Endothelial cell of umbilical vein (primary cell): ENCODE measurements at regions not wholly inside any gene's neighbourhood (a gene's known extent, or its start where the extent isn't known, plus 50 kb on each side); places are given as distances from the start of the nearest gene placed in this dataset.

Experiments
- BruUV-seq: library from RNA; stranded (reverse); fragments of 400-500 nt; replicated peaks from 2 replicates; lab custom pipeline; 2021; lab: Mats Ljungman, UMichigan
- CTCF ChIA-PET: fragments of 300-600, 350-600 bp; sonication (Branson Sonifier 250); formaldehyde crosslinking; loops from one replicate; lab custom pipeline; 2021; ENCODE audit warnings: antibody characterized with exemption, inconsistent platforms; lab: Charles Lee
- POLR2A ChIA-PET: fragments of 300-600, 350-600 bp; sonication (Branson Sonifier 250); formaldehyde crosslinking; loops from one replicate; lab custom pipeline; 2021; ENCODE audit warnings: antibody characterized with exemption, inconsistent platforms; lab: Charles Lee
- DNase-seq: peaks from one replicate; pipeline ENCODE4 v3.0.0-alpha.2; 2011; ENCODE audit warnings: low read depth, low spot score
- FAIRE-seq: peaks from 2 replicates; lab custom pipeline; 2011; peaks lifted over from hg19 to GRCh38; lab: Jason Lieb, UNC
- H2AFZ ChIP-seq: 2 replicates; pipeline ENCODE4 v1.6.0; 2012; ENCODE audit warnings: low read depth, low read length, control low read depth, inconsistent platforms
- H3K27ac ChIP-seq: 2 replicates; pipeline ENCODE4 v1.5.1; 2011; ENCODE audit warnings: low read depth, mild to moderate bottlenecking, control low read depth, low read length, moderate library complexity; ENCODE audit not compliant: insufficient read depth
- H3K27me3 ChIP-seq, 2 experiments: 2 replicates each; pipeline versions ENCODE4 v1.6.0 to v1.6.1; 2011; ENCODE audit warnings: low read length in 2 of 2, mixed read lengths in 1 of 2; ENCODE audit not compliant: control insufficient read depth in 2 of 2, insufficient read depth in 2 of 2
- H3K36me3 ChIP-seq, 2 experiments: 2 replicates in 1 of 2; 3 replicates in 1 of 2; pipeline ENCODE4 v1.5.1; 2011; ENCODE audit warnings: low read length in 2 of 2, mild to moderate bottlenecking in 1 of 2, moderate library complexity in 1 of 2; ENCODE audit not compliant: control insufficient read depth in 2 of 2, insufficient read depth in 2 of 2; ENCODE audit errors: extremely low read depth in 1 of 2
- H3K4me1 ChIP-seq: 3 replicates; pipeline ENCODE4 v1.5.1; 2011; ENCODE audit warnings: mild to moderate bottlenecking, low read length; ENCODE audit not compliant: control insufficient read depth, insufficient read depth; ENCODE audit errors: extremely low read depth
- H3K4me2 ChIP-seq: 2 replicates; pipeline ENCODE4 v1.6.1; 2011; ENCODE audit warnings: low read length, control low read depth, mixed read lengths; ENCODE audit not compliant: insufficient read depth
- H3K4me3 ChIP-seq, 3 experiments: fragments of 200-600 bp in 1 of 3; sonication (generic), shearing (Covaris generic) in 1 of 3; replicated peaks in 1 of 3; 2 replicates each; pipeline ENCODE4 v1.5.1; 2011 to 2016; ENCODE audit warnings: control low read depth in 3 of 3, low read length in 3 of 3, mild to moderate bottlenecking in 2 of 3, inconsistent platforms in 1 of 3, low read depth in 1 of 3, moderate library complexity in 1 of 3; ENCODE audit not compliant: insufficient read depth in 1 of 3
- H3K79me2 ChIP-seq: 2 replicates; pipeline ENCODE4 v1.6.0; 2012; ENCODE audit warnings: low read length, inconsistent platforms; ENCODE audit not compliant: control insufficient read depth, insufficient read depth
- H3K9ac ChIP-seq: replicated peaks from 2 replicates; pipeline ENCODE3; 2011; ENCODE audit warnings: low read length, control low read depth; ENCODE audit not compliant: insufficient read depth; ENCODE audit errors: extremely low read depth
- H3K9me1 ChIP-seq: replicated peaks from 3 replicates; pipeline ENCODE4 v1.6.0; 2011; ENCODE audit warnings: mild to moderate bottlenecking, low read length; ENCODE audit not compliant: control insufficient read depth, insufficient read depth; ENCODE audit errors: extremely low read depth
- H3K9me3 ChIP-seq: replicated peaks from 2 replicates; pipeline ENCODE4 v1.5.1; 2012; ENCODE audit warnings: low read length, inconsistent platforms; ENCODE audit not compliant: control insufficient read depth, insufficient read depth
- H4K20me1 ChIP-seq: replicated peaks from 2 replicates; pipeline ENCODE3; 2011; ENCODE audit warnings: mild to moderate bottlenecking, low read length; ENCODE audit not compliant: control insufficient read depth, insufficient read depth; ENCODE audit errors: extremely low read depth
- CTCF ChIP-seq, 2 donors: IDR thresholded peaks; 1 replicate in 1 of 2; 2 replicates in 1 of 2; pipeline ENCODE4 v1.5.1; 2011; ENCODE audit warnings: low read length in 2 of 2, mild to moderate bottlenecking in 2 of 2, moderate library complexity in 2 of 2, control low read depth in 1 of 2, inconsistent platforms in 1 of 2, low read depth in 1 of 2; ENCODE audit not compliant: insufficient read depth in 1 of 2; ENCODE audit errors: extremely low read depth in 1 of 2
- EZH2 ChIP-seq: IDR thresholded peaks from 2 replicates; pipeline ENCODE4 v1.6.1; 2012; ENCODE audit warnings: borderline replicate concordance, low read depth, mild to moderate bottlenecking, moderate library complexity, low read length, inconsistent platforms; ENCODE audit not compliant: severe bottlenecking
- FOS ChIP-seq: IDR thresholded peaks from 2 replicates; pipeline ENCODE4 v1.6.1; 2011; ENCODE audit warnings: mild to moderate bottlenecking, low read length, moderate library complexity, borderline replicate concordance; ENCODE audit not compliant: insufficient read depth
- GATA2 ChIP-seq: IDR thresholded peaks from 2 replicates; pipeline ENCODE4 v1.7.0; 2011; ENCODE audit warnings: low read depth, mild to moderate bottlenecking, moderate library complexity, mixed read lengths, low read length; ENCODE audit not compliant: insufficient read length, insufficient read depth
- JUN ChIP-seq: IDR thresholded peaks from 2 replicates; pipeline ENCODE4 v1.6.1; 2011; ENCODE audit warnings: borderline replicate concordance, low read depth; ENCODE audit not compliant: insufficient read length, insufficient read depth
- MYC ChIP-seq: IDR thresholded peaks from one replicate; pipeline ENCODE4 v1.6.1; 2011; ENCODE audit warnings: mild to moderate bottlenecking, low read depth, low read length
- POLR2AphosphoS5 ChIP-seq: IDR thresholded peaks from 2 replicates; pipeline ENCODE4 v1.6.1; 2012; ENCODE audit warnings: low read depth, mild to moderate bottlenecking, control low read depth, low read length, moderate library complexity; ENCODE audit not compliant: insufficient read depth
- dilution Hi-C: fragments of 300-500 bp; cut with MboI; formaldehyde crosslinking; loops from one replicate; pipeline ENCODE4 v1.15.0; 2019; ENCODE audit warnings: low sequenced_read_pairs; ENCODE audit not compliant: extremely low pct_ligation_motif_present
- intact Hi-C: fragments of 100-400 bp; cut with micrococcal nuclease; formaldehyde crosslinking; loops from one replicate; pipeline ENCODE4 v1.10.0; 2022
- TF ChIP-seq, protein P1 (sequence below): IDR thresholded peaks from 2 replicates; pipeline ENCODE4 v1.6.1; 2011; ENCODE audit not compliant: insufficient read depth, insufficient read length

GRCh38 chr1:55827350-55827749 lies 612.2 kb upstream of the USP24 start:
- Histone ChIP-seq H3K4me3 (no peak overlapping the region), H3K4me2 (no peak overlapping the region), H3K4me1 (no peaks in the 10 kb centered on the region), H4K20me1 (no peaks in the 10 kb centered on the region), H3K9ac (no peak overlapping the region), H3K27ac (no peak overlapping the region), H3K9me1 (no peaks in the 10 kb centered on the region), H3K36me3 (no peaks in the 10 kb centered on the region), H3K9me3 (no peaks in the 10 kb centered on the region), H3K79me2 (no peaks in the 10 kb centered on the region), H3K27me3 (no peaks in the 10 kb centered on the region), H2AFZ (no peak overlapping the region)
- dilution Hi-C loops (no loop called here), intact Hi-C loops (no loop called here)
- FAIRE-seq (no peak), DNase-seq (no peak)
- TF ChIP-seq EZH2 (no peak), GATA2 (no peak), JUN (no peak), POLR2AphosphoS5 (no peak), CTCF (IDR thresholded peaks at IDR 0.05; ENCODE audit: extremely low read depth in 1 of 2, insufficient read depth in 1 of 2, low read depth in 1 of 2, low read length in 2 of 2) (no peak), FOS (peak; percentile 21), MYC (no peak)
- TF ChIP-seq, protein P1, sequence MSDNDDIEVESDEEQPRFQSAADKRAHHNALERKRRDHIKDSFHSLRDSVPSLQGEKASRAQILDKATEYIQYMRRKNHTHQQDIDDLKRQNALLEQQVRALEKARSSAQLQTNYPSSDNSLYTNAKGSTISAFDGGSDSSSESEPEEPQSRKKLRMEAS: no peak
- ChIA-PET CTCF (no interaction called here), POLR2A (no interaction called here)
- no TSS peak for BruUV-seq
